ENCODE measurements at regions not wholly inside any gene's neighbourhood (a gene's known extent, or its start where the extent isn't known, plus 50 kb on each side); places are given as distances from the start of the nearest gene placed in this dataset.

GRCh38 chr7:31398815-31399214 lies 58.3 kb upstream of the NEUROD6 start:
- Histone ChIP-seq H4K20me1 (ENCODE audit: insufficient read depth) (no peaks in the 10 kb centered on the region), H3K9me2 (ENCODE audit: insufficient read depth) (no peaks in the 10 kb centered on the region), H3F3A (ENCODE audit: insufficient read depth) (no peaks in the 10 kb centered on the region), H3K27me3 (replicated peaks; ENCODE audit: insufficient read depth) (no peaks in the 10 kb centered on the region), H3K9ac (no peak overlapping the region), H3K27ac (no peak overlapping the region), H3K4me3 (no peak overlapping the region), H3K36me3 (ENCODE audit: low read depth) (no peaks in the 10 kb centered on the region), H3K79me2 (ENCODE audit: insufficient read depth) (no peaks in the 10 kb centered on the region), H3K4me2 (ENCODE audit: unreplicated experiment) (no peak overlapping the region), H3K4me1 (ENCODE audit: insufficient read depth) (no peaks in the 10 kb centered on the region), H2AFZ (no peak overlapping the region), H3K9me3 (ENCODE audit: low read depth) (no peaks in the 10 kb centered on the region)
- WGBS, 2 experiments (ENCODE audit: low coverage in 1 of 2, low lambda C conversion rate in 2 of 2, missing lambda C conversion rate in 2 of 2): 8 to 10% methylated on average over 2 of the region's 2 CpGs
- in situ Hi-C loops (cut with MboI): no loop called here
- TF ChIP-seq EZH2 (IDR thresholded peaks at IDR 0.05; ENCODE audit: insufficient read depth, poor library complexity, severe bottlenecking): no peak
- no peak for TF ChIP-seq EZH2phosphoT487 (IDR thresholded peaks at IDR 0.05; ENCODE audit: insufficient read depth, low read depth)
- DNase-seq: no peak

- H3K27ac ChIP-seq: no peak overlapping the region
- no peaks in the 10 kb centered on the region for H3K79me2 ChIP-seq (ENCODE audit: insufficient read depth)
- DNase-seq: no peak
- no peak overlapping the region for H3K9ac ChIP-seq
- in situ Hi-C loops (cut with MboI): no loop called here
- no peaks in the 10 kb centered on the region for H3K4me1 ChIP-seq (ENCODE audit: insufficient read depth)
- TF ChIP-seq EZH2phosphoT487 (IDR thresholded peaks at IDR 0.05; ENCODE audit: insufficient read depth, low read depth) (no peak), EZH2 (IDR thresholded peaks at IDR 0.05; ENCODE audit: insufficient read depth, poor library complexity, severe bottlenecking) (no peak)
- no peaks in the 10 kb centered on the region for H3K27me3 ChIP-seq (replicated peaks; ENCODE audit: insufficient read depth)
- no peaks in the 10 kb centered on the region for H3K36me3 ChIP-seq (ENCODE audit: low read depth)
- no peaks in the 10 kb centered on the region for H3F3A ChIP-seq (ENCODE audit: insufficient read depth)
- H4K20me1 ChIP-seq (ENCODE audit: insufficient read depth): no peaks in the 10 kb centered on the region
- H2AFZ ChIP-seq: no peak overlapping the region
- no peak overlapping the region for H3K4me3 ChIP-seq
- 0 to 3% methylated on average over 2 of the region's 2 CpGs for WGBS, 2 experiments (ENCODE audit: low coverage in 1 of 2, low lambda C conversion rate in 2 of 2, missing lambda C conversion rate in 2 of 2)
- H3K9me2 ChIP-seq (ENCODE audit: insufficient read depth): no peaks in the 10 kb centered on the region
- no peak overlapping the region for H3K4me2 ChIP-seq (ENCODE audit: unreplicated experiment)
- H3K9me3 ChIP-seq (ENCODE audit: low read depth): no peaks in the 10 kb centered on the region
These were observed 66.7 kb upstream of the NEUROD6 start for GRCh38 chr7:31407178-31407676.

- Histone ChIP-seq H3K9me3 (ENCODE audit: low read depth) (no peaks in the 10 kb centered on the region), H3K4me2 (ENCODE audit: unreplicated experiment) (no peak overlapping the region), H3F3A (ENCODE audit: insufficient read depth) (no peaks in the 10 kb centered on the region), H3K9me2 (ENCODE audit: insufficient read depth) (no peaks in the 10 kb centered on the region), H3K27ac (no peak overlapping the region), H2AFZ (no peak overlapping the region), H3K9ac (no peak overlapping the region), H3K4me3 (no peak overlapping the region), H3K4me1 (ENCODE audit: insufficient read depth) (no peaks in the 10 kb centered on the region), H3K27me3 (replicated peaks; ENCODE audit: insufficient read depth) (no peaks in the 10 kb centered on the region), H3K79me2 (ENCODE audit: insufficient read depth) (no peaks in the 10 kb centered on the region), H4K20me1 (ENCODE audit: insufficient read depth) (no peaks in the 10 kb centered on the region), H3K36me3 (ENCODE audit: low read depth) (no peaks in the 10 kb centered on the region)
- WGBS, 2 experiments (ENCODE audit: low coverage in 1 of 2, low lambda C conversion rate in 2 of 2, missing lambda C conversion rate in 2 of 2): 21 to 25% methylated on average over 3 of the region's 3 CpGs
- in situ Hi-C loops (cut with MboI): no loop called here
- DNase-seq: peak; percentile 40
- TF ChIP-seq EZH2phosphoT487 (IDR thresholded peaks at IDR 0.05; ENCODE audit: insufficient read depth, low read depth) (no peak), EZH2 (IDR thresholded peaks at IDR 0.05; ENCODE audit: insufficient read depth, poor library complexity, severe bottlenecking) (no peak)
These were observed 67.7 kb upstream of the NEUROD6 start for GRCh38 chr7:31408140-31408729.

GRCh38 chr7:31410265-31410664 lies 69.7 kb upstream of the NEUROD6 start:
- H3K4me2 ChIP-seq (ENCODE audit: unreplicated experiment): no peak overlapping the region
- no peaks in the 10 kb centered on the region for H3K79me2 ChIP-seq (ENCODE audit: insufficient read depth)
- in situ Hi-C loops (cut with MboI): no loop called here
- WGBS, 2 experiments (ENCODE audit: low coverage in 1 of 2, low lambda C conversion rate in 2 of 2, missing lambda C conversion rate in 2 of 2): 12 to 22% methylated on average over 2 of the region's 2 CpGs
- no peak for DNase-seq
- H3K4me3 ChIP-seq: no peak overlapping the region
- no peaks in the 10 kb centered on the region for H4K20me1 ChIP-seq (ENCODE audit: insufficient read depth)
- no peak overlapping the region for H2AFZ ChIP-seq
- H3K4me1 ChIP-seq (ENCODE audit: insufficient read depth): no peaks in the 10 kb centered on the region
- no peak for TF ChIP-seq EZH2 (IDR thresholded peaks at IDR 0.05; ENCODE audit: insufficient read depth, poor library complexity, severe bottlenecking)
- no peak for TF ChIP-seq EZH2phosphoT487 (IDR thresholded peaks at IDR 0.05; ENCODE audit: insufficient read depth, low read depth)
- no peak overlapping the region for H3K27ac ChIP-seq
- no peaks in the 10 kb centered on the region for H3K9me3 ChIP-seq (ENCODE audit: low read depth)
- H3K27me3 ChIP-seq (replicated peaks; ENCODE audit: insufficient read depth): no peaks in the 10 kb centered on the region
- H3K36me3 ChIP-seq (ENCODE audit: low read depth): no peaks in the 10 kb centered on the region
- no peak overlapping the region for H3K9ac ChIP-seq
- no peaks in the 10 kb centered on the region for H3F3A ChIP-seq (ENCODE audit: insufficient read depth)
- no peaks in the 10 kb centered on the region for H3K9me2 ChIP-seq (ENCODE audit: insufficient read depth)

All from GM23248 (cell line).